Vagina (tissue), 2 donors: ENCODE measurements at regions not wholly inside any gene's neighbourhood (a gene's known extent, or its start where the extent isn't known, plus 50 kb on each side); places are given as distances from the start of the nearest gene placed in this dataset.

Experiments used
- POLR2AphosphoS5 ChIP-seq, 2 donors: sonication (generic); formaldehyde crosslinking; IDR thresholded peaks; one replicate each; pipeline ENCODE4 v1.9.0; 2017; ENCODE audit warnings: antibody characterized with exemption in 2 of 2, mild to moderate bottlenecking in 2 of 2, low read depth in 1 of 2; ENCODE audit not compliant: insufficient read depth in 1 of 2
- TF ChIP-seq, protein P1 (sequence below), 3 experiments: fragments of 450-650 bp in 2 of 3; fragments of 200-600 bp in 1 of 3; sonication (generic) in 1 of 3; IDR thresholded peaks; one replicate each; pipeline ENCODE4 v1.5.1; 2017 to 2019; ENCODE audit warnings: antibody characterized with exemption in 3 of 3, mild to moderate bottlenecking in 2 of 3, moderate library complexity in 2 of 3

DNA sequence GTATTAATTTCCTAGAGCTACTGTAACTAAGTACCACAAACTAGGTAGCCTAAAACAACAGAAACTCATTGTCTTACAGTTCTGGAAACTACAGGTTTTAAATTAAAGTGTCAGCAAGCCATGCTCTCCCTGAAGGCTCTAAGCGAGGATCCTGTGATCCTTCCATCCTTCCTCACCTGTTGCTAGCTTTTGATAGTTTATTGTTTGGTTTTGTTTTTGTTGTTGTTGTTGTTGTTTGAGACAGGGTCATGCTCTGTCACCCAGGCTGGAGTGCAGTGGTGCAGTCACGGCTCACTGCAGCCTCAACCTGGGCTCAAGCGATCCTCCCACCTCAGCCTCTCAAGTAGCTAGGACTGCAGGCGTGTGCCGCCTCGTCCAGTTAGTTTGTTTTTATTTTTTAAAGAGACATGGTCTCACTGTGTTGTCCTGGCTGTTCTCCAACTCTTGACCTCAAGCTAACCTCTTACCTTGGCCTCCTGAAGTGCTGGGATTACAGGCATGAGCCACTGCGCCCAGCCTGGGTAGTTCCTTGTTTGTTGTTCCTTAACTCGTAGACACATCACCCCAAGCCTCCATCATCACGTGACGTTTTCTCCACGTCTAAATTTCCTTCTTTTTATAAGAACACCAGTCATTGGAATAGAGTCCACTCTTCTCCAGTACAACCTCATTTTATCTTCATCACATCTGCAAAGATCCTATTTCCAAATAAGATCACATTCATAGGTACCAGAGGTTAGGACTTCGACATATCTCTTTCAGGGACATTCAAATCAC lies 109.1 kb downstream of the AKR1D1 start:
- TF ChIP-seq, protein P1, sequence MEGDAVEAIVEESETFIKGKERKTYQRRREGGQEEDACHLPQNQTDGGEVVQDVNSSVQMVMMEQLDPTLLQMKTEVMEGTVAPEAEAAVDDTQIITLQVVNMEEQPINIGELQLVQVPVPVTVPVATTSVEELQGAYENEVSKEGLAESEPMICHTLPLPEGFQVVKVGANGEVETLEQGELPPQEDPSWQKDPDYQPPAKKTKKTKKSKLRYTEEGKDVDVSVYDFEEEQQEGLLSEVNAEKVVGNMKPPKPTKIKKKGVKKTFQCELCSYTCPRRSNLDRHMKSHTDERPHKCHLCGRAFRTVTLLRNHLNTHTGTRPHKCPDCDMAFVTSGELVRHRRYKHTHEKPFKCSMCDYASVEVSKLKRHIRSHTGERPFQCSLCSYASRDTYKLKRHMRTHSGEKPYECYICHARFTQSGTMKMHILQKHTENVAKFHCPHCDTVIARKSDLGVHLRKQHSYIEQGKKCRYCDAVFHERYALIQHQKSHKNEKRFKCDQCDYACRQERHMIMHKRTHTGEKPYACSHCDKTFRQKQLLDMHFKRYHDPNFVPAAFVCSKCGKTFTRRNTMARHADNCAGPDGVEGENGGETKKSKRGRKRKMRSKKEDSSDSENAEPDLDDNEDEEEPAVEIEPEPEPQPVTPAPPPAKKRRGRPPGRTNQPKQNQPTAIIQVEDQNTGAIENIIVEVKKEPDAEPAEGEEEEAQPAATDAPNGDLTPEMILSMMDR (IDR thresholded peaks at IDR 0.05) = no peak
- no peak for TF ChIP-seq POLR2AphosphoS5 (IDR thresholded peaks at IDR 0.05; ENCODE audit: insufficient read depth in 1 of 2, low read depth in 1 of 2)
